ENCODE measurements at regions not wholly inside any gene's neighbourhood (a gene's known extent, or its start where the extent isn't known, plus 50 kb on each side); places are given as distances from the start of the nearest gene placed in this dataset.

DNA sequence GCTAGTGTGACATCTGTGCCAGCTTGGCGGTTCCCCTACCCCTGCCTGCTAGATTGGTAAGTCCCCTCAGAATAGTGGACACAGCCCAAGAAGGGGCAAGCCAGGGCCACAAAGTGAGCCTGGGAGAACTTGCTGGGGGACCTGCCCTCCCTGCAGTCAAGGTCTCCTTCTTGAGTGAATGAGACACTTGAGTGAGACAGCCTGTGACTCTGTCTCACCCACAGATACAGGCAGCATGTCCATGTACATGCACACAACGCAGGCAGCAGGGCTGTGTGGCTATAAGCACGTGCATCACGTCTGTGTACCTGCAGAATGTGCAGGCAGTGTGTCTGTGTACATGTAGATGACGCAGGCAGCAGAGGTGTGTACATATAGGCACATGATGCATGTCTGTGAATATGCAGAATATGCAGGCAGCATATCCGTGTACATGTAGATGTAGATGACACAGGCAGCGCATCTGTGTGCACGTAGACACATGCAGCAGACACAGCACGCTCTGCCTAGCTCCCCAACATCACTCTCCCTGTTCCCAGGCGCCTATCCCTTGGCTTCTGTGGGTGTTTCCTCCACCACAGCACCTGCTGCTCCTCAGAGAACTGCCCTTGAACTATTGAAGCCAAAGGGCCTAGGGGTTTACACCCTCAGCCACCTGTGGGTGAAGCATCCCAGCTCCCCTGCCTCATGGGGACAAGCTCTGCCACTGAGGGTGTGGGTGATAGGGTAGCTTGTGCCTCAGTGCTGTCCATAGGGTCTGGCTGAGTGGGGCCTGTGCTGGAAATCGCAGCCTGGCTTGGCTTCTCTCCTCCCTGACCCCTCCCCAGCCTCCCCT is 147.2 kb upstream of the TWIST2 start:
- no peak for DNase-seq (ENCODE audit: low spot score)
- in situ Hi-C loops (cut with MboI; ENCODE audit: low pct_unique_long_range_greater_than_20kb, low sequenced_read_pairs, unreplicated experiment), result no loop called here
- no peak for TF ChIP-seq CTCF (IDR thresholded peaks at IDR 0.05; ENCODE audit: extremely low read depth, insufficient read depth, missing control alignments)

- no peak for DNase-seq (ENCODE audit: low spot score)
- in situ Hi-C loops (cut with MboI; ENCODE audit: low pct_unique_long_range_greater_than_20kb, low sequenced_read_pairs, unreplicated experiment), result no loop called here
- no peak for TF ChIP-seq CTCF (IDR thresholded peaks at IDR 0.05; ENCODE audit: extremely low read depth, insufficient read depth, missing control alignments)
These were observed 146.3 kb upstream of the TWIST2 start for GRCh38 chr2:238701341-238702206.

- in situ Hi-C loops (cut with MboI; ENCODE audit: low pct_unique_long_range_greater_than_20kb, low sequenced_read_pairs, unreplicated experiment), result no loop called here
- no peak for DNase-seq (ENCODE audit: low spot score)
- TF ChIP-seq CTCF (IDR thresholded peaks at IDR 0.05; ENCODE audit: extremely low read depth, insufficient read depth, missing control alignments), result no peak
These were observed 145.4 kb upstream of the TWIST2 start for GRCh38 chr2:238702276-238703052.

DNA sequence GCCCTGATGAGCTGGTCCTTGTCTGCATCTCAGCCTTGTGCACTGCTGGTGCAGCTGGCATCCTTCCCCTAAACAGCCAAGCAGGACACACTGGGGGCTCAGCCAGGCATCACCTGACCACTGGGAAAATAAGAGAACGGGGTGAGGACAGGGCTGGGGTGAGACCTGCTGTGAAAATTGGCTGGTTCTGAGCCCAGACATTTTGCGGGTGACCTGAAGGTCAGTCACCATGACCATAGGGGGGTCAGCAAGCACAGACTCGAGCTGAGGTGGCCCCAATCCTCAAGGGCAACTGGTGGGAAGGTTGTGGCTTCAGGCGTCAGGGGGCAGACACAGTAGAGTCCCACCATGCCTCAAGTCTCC is 144.9 kb upstream of the TWIST2 start:
- no peak for TF ChIP-seq CTCF (IDR thresholded peaks at IDR 0.05; ENCODE audit: extremely low read depth, insufficient read depth, missing control alignments)
- in situ Hi-C loops (cut with MboI; ENCODE audit: low pct_unique_long_range_greater_than_20kb, low sequenced_read_pairs, unreplicated experiment), result no loop called here
- DNase-seq (ENCODE audit: low spot score), result no peak

DNA sequence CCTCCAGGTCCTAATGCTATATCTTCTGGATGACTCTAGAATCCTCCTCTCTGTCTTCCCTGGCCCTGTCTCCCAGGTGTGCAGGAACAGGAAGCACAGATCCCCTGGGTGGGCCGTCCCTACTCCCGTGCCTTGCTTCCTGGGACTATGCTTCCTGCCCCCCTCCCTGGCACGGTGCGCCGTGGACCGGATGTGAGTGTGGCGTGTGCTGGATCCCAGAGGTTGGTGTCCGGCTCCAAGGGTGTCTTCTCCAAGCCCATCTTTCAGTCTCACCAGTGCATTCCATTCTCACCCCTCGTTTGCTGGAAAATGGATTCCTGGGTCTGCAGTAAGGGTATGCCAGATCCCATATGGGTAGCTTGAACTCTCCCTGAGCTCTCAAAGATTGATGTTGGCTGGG is 144.4 kb upstream of the TWIST2 start:
- in situ Hi-C loops (cut with MboI; ENCODE audit: low pct_unique_long_range_greater_than_20kb, low sequenced_read_pairs, unreplicated experiment), result no loop called here
- DNase-seq (ENCODE audit: low spot score), result no peak
- TF ChIP-seq CTCF (IDR thresholded peaks at IDR 0.05; ENCODE audit: extremely low read depth, insufficient read depth, missing control alignments), result no peak
